ENCODE measurements at regions not wholly inside any gene's neighbourhood (a gene's known extent, or its start where the extent isn't known, plus 50 kb on each side); places are given as distances from the start of the nearest gene placed in this dataset.

GRCh38 chr7:131724776-131725345, 168.4 kb upstream of the PODXL start:
- no peak for ATAC-seq (ENCODE audit: low read depth)
- Mint-ChIP-seq H3K27ac (no peak overlapping the region), H3K36me3 (no peaks in the 10 kb centered on the region), H3K4me1 (no peaks in the 10 kb centered on the region), H3K4me3 (no peak overlapping the region), H3K9me3 (peaks cover 5% of the 10 kb centered on the region), H3K27me3 (peaks cover 9% of the 10 kb centered on the region)
- DNase-seq (ENCODE audit: low spot score in 2 of 2) = no peak

- Mint-ChIP-seq H3K27ac (no peak overlapping the region), H3K4me3 (no peak overlapping the region), H3K36me3 (no peaks in the 10 kb centered on the region), H3K4me1 (no peaks in the 10 kb centered on the region), H3K9me3 (peaks cover 3% of the 10 kb centered on the region), H3K27me3 (peaks cover 12% of the 10 kb centered on the region)
- DNase-seq (ENCODE audit: low spot score in 2 of 2) = no peak
- ATAC-seq (ENCODE audit: low read depth) = no peak
Measured at GRCh38 chr7:131723926-131724325, 167.5 kb upstream of the PODXL start.

- H3K4me3 Mint-ChIP-seq = no peak overlapping the region
- ATAC-seq (ENCODE audit: low read depth) (no peak), DNase-seq (ENCODE audit: low spot score in 2 of 2) (no peak)
- H3K27me3 Mint-ChIP-seq = peaks cover 12% of the 10 kb centered on the region
- no peaks in the 10 kb centered on the region for H3K4me1 Mint-ChIP-seq
- H3K9me3 Mint-ChIP-seq = no peaks in the 10 kb centered on the region
- no peak overlapping the region for H3K27ac Mint-ChIP-seq
- H3K36me3 Mint-ChIP-seq = no peaks in the 10 kb centered on the region
Measured at GRCh38 chr7:131722371-131722770, 165.9 kb upstream of the PODXL start.

- no peak for DNase-seq (ENCODE audit: low spot score in 2 of 2)
- no peak for ATAC-seq (ENCODE audit: low read depth)
- H3K27me3 Mint-ChIP-seq = peaks cover 12% of the 10 kb centered on the region
Measured at GRCh38 chr7:131721660-131722059, 165.2 kb upstream of the PODXL start.

GRCh38 chr7:131720703-131721102, 164.3 kb upstream of the PODXL start:
- Mint-ChIP-seq H3K4me3 (no peak overlapping the region), H3K9me3 (no peaks in the 10 kb centered on the region), H3K27me3 (peaks cover 11% of the 10 kb centered on the region), H3K36me3 (no peaks in the 10 kb centered on the region), H3K4me1 (no peaks in the 10 kb centered on the region), H3K27ac (no peak overlapping the region)
- DNase-seq (ENCODE audit: low spot score in 2 of 2) (no peak), ATAC-seq (ENCODE audit: low read depth) (no peak)

More at GRCh38 chr7:131721660-131722059, 165.2 kb upstream of the PODXL start:
- Mint-ChIP-seq H3K4me3 (no peak overlapping the region), H3K27ac (no peak overlapping the region), H3K4me1 (no peaks in the 10 kb centered on the region), H3K36me3 (no peaks in the 10 kb centered on the region), H3K9me3 (no peaks in the 10 kb centered on the region)

- no peak for ATAC-seq (ENCODE audit: low read depth)
- no peak for DNase-seq (ENCODE audit: low spot score in 2 of 2)
- no peak overlapping the region for H3K4me3 Mint-ChIP-seq
- H3K27ac Mint-ChIP-seq = no peak overlapping the region
- no peaks in the 10 kb centered on the region for H3K4me1 Mint-ChIP-seq
- H3K9me3 Mint-ChIP-seq = no peaks in the 10 kb centered on the region
- H3K36me3 Mint-ChIP-seq = no peaks in the 10 kb centered on the region
- H3K27me3 Mint-ChIP-seq = peaks cover 6% of the 10 kb centered on the region
Measured at GRCh38 chr7:131717181-131717580, 160.8 kb upstream of the PODXL start.

GRCh38 chr7:131699323-131699722, 142.9 kb upstream of the PODXL start:
- no peaks in the 10 kb centered on the region for H3K36me3 Mint-ChIP-seq
- ATAC-seq (ENCODE audit: low read depth) = no peak
- no peak overlapping the region for H3K27ac Mint-ChIP-seq
- peaks cover 2% of the 10 kb centered on the region for H3K27me3 Mint-ChIP-seq
- H3K4me1 Mint-ChIP-seq = no peaks in the 10 kb centered on the region
- H3K9me3 Mint-ChIP-seq = peaks cover 3% of the 10 kb centered on the region
- no peak for DNase-seq (ENCODE audit: low spot score in 2 of 2)
- no peak overlapping the region for H3K4me3 Mint-ChIP-seq

GRCh38 chr7:131692131-131692960, 135.9 kb upstream of the PODXL start:
- Mint-ChIP-seq H3K9me3 (no peaks in the 10 kb centered on the region), H3K4me3 (no peak overlapping the region), H3K27me3 (peaks cover 23% of the 10 kb centered on the region), H3K4me1 (peaks cover 7% of the 10 kb centered on the region), H3K36me3 (no peaks in the 10 kb centered on the region), H3K27ac (no peak overlapping the region)
- ATAC-seq (ENCODE audit: low read depth) (no peak), DNase-seq (ENCODE audit: low spot score in 2 of 2) (peak in 1 of 2 donors; percentile 22)

GRCh38 chr7:131691454-131692130, 135.2 kb upstream of the PODXL start:
- H3K27me3 Mint-ChIP-seq = peaks cover 23% of the 10 kb centered on the region
- no peaks in the 10 kb centered on the region for H3K36me3 Mint-ChIP-seq
- H3K4me1 Mint-ChIP-seq = peaks cover 7% of the 10 kb centered on the region
- no peaks in the 10 kb centered on the region for H3K9me3 Mint-ChIP-seq
- DNase-seq (ENCODE audit: low spot score in 2 of 2) (no peak), ATAC-seq (ENCODE audit: low read depth) (no peak)
- H3K4me3 Mint-ChIP-seq = no peak overlapping the region
- H3K27ac Mint-ChIP-seq = no peak overlapping the region

- DNase-seq (ENCODE audit: low spot score in 2 of 2) = no peak
- Mint-ChIP-seq H3K4me3 (no peak overlapping the region), H3K36me3 (no peaks in the 10 kb centered on the region), H3K4me1 (peaks cover 7% of the 10 kb centered on the region), H3K9me3 (no peaks in the 10 kb centered on the region), H3K27ac (no peak overlapping the region), H3K27me3 (peaks cover 23% of the 10 kb centered on the region)
- ATAC-seq (ENCODE audit: low read depth) = no peak
Measured at GRCh38 chr7:131690441-131690840, 134.0 kb upstream of the PODXL start.

GRCh38 chr7:131689662-131690234, 133.3 kb upstream of the PODXL start:
- Mint-ChIP-seq H3K36me3 (no peaks in the 10 kb centered on the region), H3K27me3 (peaks cover 24% of the 10 kb centered on the region), H3K27ac (no peak overlapping the region), H3K9me3 (no peaks in the 10 kb centered on the region), H3K4me1 (peaks cover 7% of the 10 kb centered on the region), H3K4me3 (no peak overlapping the region)
- ATAC-seq (ENCODE audit: low read depth) (no peak), DNase-seq (ENCODE audit: low spot score in 2 of 2) (no peak)

GRCh38 chr7:131688738-131689661, 132.6 kb upstream of the PODXL start:
- ATAC-seq (ENCODE audit: low read depth) (peak; percentile 53), DNase-seq (ENCODE audit: low spot score in 2 of 2) (peak; percentile 59 to 60)
- H3K4me1 Mint-ChIP-seq = peaks cover 7% of the 10 kb centered on the region
- peaks cover 24% of the 10 kb centered on the region for H3K27me3 Mint-ChIP-seq
- no peaks in the 10 kb centered on the region for H3K9me3 Mint-ChIP-seq
- no peak overlapping the region for H3K4me3 Mint-ChIP-seq
- H3K36me3 Mint-ChIP-seq = no peaks in the 10 kb centered on the region
- H3K27ac Mint-ChIP-seq = no peak overlapping the region

- Mint-ChIP-seq H3K9me3 (no peaks in the 10 kb centered on the region), H3K4me3 (no peak overlapping the region), H3K27ac (no peak overlapping the region), H3K4me1 (peaks cover 7% of the 10 kb centered on the region), H3K27me3 (peaks cover 20% of the 10 kb centered on the region), H3K36me3 (no peaks in the 10 kb centered on the region)
- DNase-seq (ENCODE audit: low spot score in 2 of 2) = no peak
- ATAC-seq (ENCODE audit: low read depth) = no peak
Measured at GRCh38 chr7:131687296-131687695, 130.9 kb upstream of the PODXL start.

Data from memory B cell (primary cell).